Right cardiac atrium (tissue), 5 donors: ENCODE measurements at regions not wholly inside any gene's neighbourhood (a gene's known extent, or its start where the extent isn't known, plus 50 kb on each side); places are given as distances from the start of the nearest gene placed in this dataset.
A peak's percentile ranks its signal among the peaks of the same experiment; 100 is the strongest.

Experiments used
- ATAC-seq, 2 donors: fragments of 200-7000 bp; cut with Tn5 transposase; one replicate each; pipeline versions ENCODE4 v1.8.0 to v1.9.1; 2020; ENCODE audit warnings: moderate library complexity in 2 of 2, mild to moderate bottlenecking in 1 of 2
- DNase-seq, 3 donors: peaks; one replicate each; pipeline ENCODE4 v3.0.0-alpha.2; 2020
- H3K27ac ChIP-seq: one replicate; pipeline ENCODE4 v1.5.1; 2013; ENCODE audit warnings: mild to moderate bottlenecking, low read length, control low read depth, moderate library complexity
- H3K27me3 ChIP-seq: one replicate; pipeline ENCODE4 v1.6.1; 2013; ENCODE audit not compliant: control insufficient read depth, insufficient read depth
- H3K4me1 ChIP-seq: one replicate; pipeline ENCODE4 v1.6.1; 2013; ENCODE audit warnings: low read length; ENCODE audit not compliant: control insufficient read depth, insufficient read depth
- H3K4me3 ChIP-seq: one replicate; pipeline ENCODE4 v1.5.1; 2013; ENCODE audit warnings: low read length, control low read depth
- H3K9me3 ChIP-seq: one replicate; pipeline ENCODE4 v1.6.1; 2013; ENCODE audit warnings: low read length; ENCODE audit not compliant: control insufficient read depth
- WGBS: extraction: QIAGEN DNeasy Blood & Tissue Kit; methylation state at CpG from one replicate; pipeline ENCODE4 v1.1.7; 2013; 5-methylcytosine and 5-hydroxymethylcytosine counted together
- intact Hi-C, 4 donors: fragments of 100-400 bp; cut with DNase I; formaldehyde crosslinking; loops; one replicate each; pipeline versions ENCODE4 v1.11.0 to v1.14.0; 2022 to 2023
- donor health status: healthy with polysubstance abuse.
- donor health status: DM: no; HTN: yes; CAD: no.
- donor health status: DM: no; HTN: no; CAD: no.
- donor health status: DM: no; HTN: yes; CAD: no; lungs with severe emphysema.
- donor health status: DM: yes; HTN: yes; CAD: no.

DNA sequence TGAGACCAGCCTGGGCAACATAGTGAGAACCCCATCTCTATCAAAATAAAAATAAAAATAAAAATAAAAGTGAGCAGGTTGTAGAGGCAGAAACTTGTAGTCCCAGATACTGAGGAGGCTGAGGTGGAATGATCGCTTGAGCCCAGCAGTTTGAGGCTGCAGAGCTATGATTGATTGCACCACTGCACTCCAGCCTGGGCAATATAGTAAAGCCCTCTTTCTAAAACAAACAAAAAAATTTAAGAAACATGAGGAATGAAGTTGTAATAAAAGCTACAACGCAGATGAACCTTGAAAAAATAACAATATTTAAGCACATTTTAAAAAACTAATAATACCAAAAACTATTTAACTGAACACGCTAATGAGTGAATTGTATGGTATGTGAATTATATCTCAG, 919.3 kb downstream of the UQCRFS1 start:
- no peaks in the 10 kb centered on the region for H3K4me1 ChIP-seq
- H3K4me3 ChIP-seq = no peak overlapping the region
- WGBS = 91% methylated on average over 3 of the region's 3 CpGs
- DNase-seq (no peak), ATAC-seq (no peak)
- H3K9me3 ChIP-seq = no peaks in the 10 kb centered on the region
- H3K27ac ChIP-seq = no peak overlapping the region
- H3K27me3 ChIP-seq = no peaks in the 10 kb centered on the region
- intact Hi-C loops = no loop called here

GRCh38 chr19:28292822-28293500, 920.0 kb downstream of the UQCRFS1 start:
- H3K27me3 ChIP-seq = no peaks in the 10 kb centered on the region
- ATAC-seq (peak in 1 of 2 donors; percentile 33), DNase-seq (peak in 1 of 3 donors; percentile 33)
- intact Hi-C loops = no loop called here
- H3K9me3 ChIP-seq = no peaks in the 10 kb centered on the region
- WGBS = 41% methylated on average over 10 of the region's 10 CpGs
- no peak overlapping the region for H3K4me3 ChIP-seq
- H3K4me1 ChIP-seq = no peaks in the 10 kb centered on the region
- no peak overlapping the region for H3K27ac ChIP-seq

GRCh38 chr19:28291874-28292273, 921.1 kb downstream of the UQCRFS1 start:
- intact Hi-C loops = no loop called here
- no peak for ATAC-seq
- WGBS = 79% methylated on average over 4 of the region's 4 CpGs

GRCh38 chr19:28290963-28291657, 921.8 kb downstream of the UQCRFS1 start:
- Histone ChIP-seq H3K27me3 (no peaks in the 10 kb centered on the region), H3K27ac (no peak overlapping the region), H3K9me3 (no peaks in the 10 kb centered on the region), H3K4me1 (no peaks in the 10 kb centered on the region), H3K4me3 (no peak overlapping the region)
- DNase-seq (no peak), ATAC-seq (no peak)
- WGBS = 51% methylated on average over 3 of the region's 3 CpGs
- intact Hi-C loops = no loop called here

More at GRCh38 chr19:28291874-28292273, 921.1 kb downstream of the UQCRFS1 start:
- DNase-seq = no peak
- H3K9me3 ChIP-seq = no peaks in the 10 kb centered on the region
- no peaks in the 10 kb centered on the region for H3K4me1 ChIP-seq
- no peak overlapping the region for H3K27ac ChIP-seq
- H3K4me3 ChIP-seq = no peak overlapping the region
- no peaks in the 10 kb centered on the region for H3K27me3 ChIP-seq

DNA sequence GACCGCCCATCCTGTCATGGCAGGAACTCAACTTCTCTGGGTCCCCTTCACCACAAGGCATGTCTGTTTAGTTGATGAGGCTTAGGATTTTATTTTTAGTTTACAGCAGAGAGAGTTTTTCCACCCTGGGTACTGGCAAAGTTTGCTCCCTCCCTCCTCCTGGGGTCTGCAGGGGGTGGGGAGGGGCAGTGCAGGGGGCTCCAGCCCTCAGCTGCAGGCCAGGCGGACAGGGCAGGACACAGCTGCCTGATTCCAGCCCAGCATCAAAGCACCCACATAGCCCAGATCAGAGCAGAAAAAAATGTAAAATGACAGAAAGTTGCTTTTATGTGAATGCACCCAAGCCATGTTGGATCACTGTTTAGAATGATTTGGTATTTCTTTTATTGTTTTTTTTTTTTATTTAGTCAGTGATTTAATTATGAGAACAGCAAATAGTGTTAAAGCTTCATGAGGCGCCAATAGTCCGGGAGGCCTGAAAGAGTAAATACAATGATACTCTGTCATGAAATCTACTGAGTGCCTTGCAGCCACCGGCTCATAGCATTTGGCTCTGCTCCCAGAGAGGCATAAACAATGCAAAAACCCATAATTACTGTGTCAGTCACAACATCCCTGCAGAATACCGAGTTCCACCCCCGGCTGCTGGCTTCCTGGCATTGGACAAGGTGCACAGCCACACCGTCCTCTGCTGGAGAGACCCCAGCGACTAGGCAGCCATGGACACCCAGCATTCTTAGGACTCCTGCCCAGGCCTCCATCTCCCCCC, 923.5 kb downstream of the UQCRFS1 start:
- peak in 1 of 2 donors; percentile 28 for ATAC-seq
- Histone ChIP-seq H3K27ac (no peak overlapping the region), H3K9me3 (no peaks in the 10 kb centered on the region), H3K4me3 (no peak overlapping the region), H3K4me1 (no peaks in the 10 kb centered on the region), H3K27me3 (no peaks in the 10 kb centered on the region)
- WGBS = 34% methylated on average over 9 of the region's 9 CpGs
- intact Hi-C loops = no loop called here
- DNase-seq = peak in 1 of 3 donors; percentile 59

GRCh38 chr19:28288572-28289264, 924.2 kb downstream of the UQCRFS1 start:
- H3K4me1 ChIP-seq = no peaks in the 10 kb centered on the region
- H3K4me3 ChIP-seq = no peak overlapping the region
- ATAC-seq = peak; percentile 34
- 45% methylated on average over 5 of the region's 5 CpGs for WGBS
- H3K27me3 ChIP-seq = no peaks in the 10 kb centered on the region
- intact Hi-C loops = no loop called here
- no peak overlapping the region for H3K27ac ChIP-seq
- no peak for DNase-seq
- H3K9me3 ChIP-seq = no peaks in the 10 kb centered on the region

DNA sequence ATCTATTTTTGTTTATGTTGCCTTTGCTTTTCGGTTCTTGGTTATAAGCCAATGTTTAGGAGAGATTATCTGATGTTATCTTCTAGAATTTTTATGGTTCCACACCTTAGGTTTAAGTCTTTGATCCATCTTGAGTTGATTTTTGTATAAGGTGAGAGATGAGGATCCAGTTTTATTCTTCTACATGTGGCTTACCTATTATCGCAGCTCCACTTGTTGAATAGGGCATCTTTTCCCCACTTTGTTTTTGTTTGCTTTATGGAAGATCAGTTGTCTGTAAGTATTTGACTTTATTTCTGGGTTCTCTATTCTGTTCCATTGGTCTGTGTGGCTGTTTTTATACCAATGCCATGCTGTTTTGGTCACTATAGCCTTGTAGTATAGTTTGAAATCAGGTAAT, 927.0 kb downstream of the UQCRFS1 start:
- H3K4me3 ChIP-seq = no peak overlapping the region
- no peaks in the 10 kb centered on the region for H3K4me1 ChIP-seq
- ATAC-seq = no peak
- 90% methylated on average over 2 of the region's 2 CpGs for WGBS
- H3K27me3 ChIP-seq = no peaks in the 10 kb centered on the region
- H3K9me3 ChIP-seq = no peaks in the 10 kb centered on the region
- no peak for DNase-seq
- intact Hi-C loops = no loop called here
- H3K27ac ChIP-seq = no peak overlapping the region

GRCh38 chr19:28285078-28285477, 927.9 kb downstream of the UQCRFS1 start:
- Histone ChIP-seq H3K27ac (no peak overlapping the region), H3K9me3 (no peaks in the 10 kb centered on the region)

DNA sequence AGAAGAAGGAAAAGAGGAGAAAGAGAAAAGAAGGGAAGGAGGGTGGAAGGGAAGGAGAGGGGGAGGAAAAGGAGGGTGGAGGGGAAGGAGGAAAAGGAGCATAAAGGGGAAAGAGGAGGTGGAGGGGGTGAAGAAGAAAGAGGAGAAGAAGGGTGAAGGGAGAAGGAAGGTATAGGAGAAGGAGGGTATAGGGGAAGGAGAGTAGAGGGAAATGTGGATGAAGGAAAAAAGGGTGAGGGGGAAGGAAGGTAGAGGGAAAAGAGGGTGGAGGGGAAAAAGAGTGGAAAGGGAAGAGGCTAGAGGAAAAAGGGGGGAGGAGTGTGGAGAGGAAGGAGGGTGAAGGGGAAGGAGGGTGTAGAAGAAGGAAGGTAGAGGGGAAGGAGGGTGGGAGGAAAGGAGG, 928.6 kb downstream of the UQCRFS1 start:
- Histone ChIP-seq H3K27ac (no peak overlapping the region), H3K4me3 (no peak overlapping the region), H3K27me3 (no peaks in the 10 kb centered on the region), H3K9me3 (no peaks in the 10 kb centered on the region), H3K4me1 (no peaks in the 10 kb centered on the region)
- ATAC-seq (no peak), DNase-seq (no peak)
- intact Hi-C loops = no loop called here

More at GRCh38 chr19:28285078-28285477, 927.9 kb downstream of the UQCRFS1 start:
- Histone ChIP-seq H3K27me3 (no peaks in the 10 kb centered on the region), H3K4me3 (no peak overlapping the region), H3K4me1 (no peaks in the 10 kb centered on the region)
- intact Hi-C loops = no loop called here
- DNase-seq (no peak), ATAC-seq (no peak)

- intact Hi-C loops = no loop called here
- Histone ChIP-seq H3K4me1 (no peaks in the 10 kb centered on the region), H3K27me3 (no peaks in the 10 kb centered on the region), H3K27ac (no peak overlapping the region), H3K9me3 (no peaks in the 10 kb centered on the region), H3K4me3 (no peak overlapping the region)
- 79% methylated on average over 2 of the region's 2 CpGs for WGBS
- no peak for ATAC-seq
- no peak for DNase-seq
These were observed 929.4 kb downstream of the UQCRFS1 start for GRCh38 chr19:28283592-28283991.

- no peaks in the 10 kb centered on the region for H3K4me1 ChIP-seq
- H3K4me3 ChIP-seq = no peak overlapping the region
- no peaks in the 10 kb centered on the region for H3K9me3 ChIP-seq
- no peaks in the 10 kb centered on the region for H3K27me3 ChIP-seq
- no peak overlapping the region for H3K27ac ChIP-seq
- intact Hi-C loops = no loop called here
- no peak for ATAC-seq
- DNase-seq = no peak
- WGBS = 98% methylated on average over 1 of the region's 1 CpG
These were observed 931.3 kb downstream of the UQCRFS1 start for GRCh38 chr19:28281676-28282075.
